HFF-Myc (cell line): ENCODE measurements at regions not wholly inside any gene's neighbourhood (a gene's known extent, or its start where the extent isn't known, plus 50 kb on each side); places are given as distances from the start of the nearest gene placed in this dataset.
"Not testable (repeated sequence)": the region's sequence is repeated elsewhere in the genome, so short reads cannot be mapped to it uniquely, and the experiment has no call there.

Experiments used
- DNase-seq: peaks from one replicate; pipeline ENCODE4 v3.0.0-alpha.2; 2011; ENCODE audit warnings: low read depth; ENCODE audit errors: extremely low read depth
- H3K4me3 ChIP-seq: replicated peaks from 2 replicates; pipeline ENCODE4 v1.5.1; 2011; ENCODE audit warnings: low read depth, mild to moderate bottlenecking, control low read depth, low read length
- CTCF ChIP-seq: IDR thresholded peaks from 2 replicates; pipeline ENCODE4 v1.5.1; 2012; ENCODE audit warnings: mild to moderate bottlenecking, low read depth, low read length, control low read depth; ENCODE audit errors: missing control alignments

- H3K4me3 ChIP-seq: no peak overlapping the region
- DNase-seq: no peak
- no peak for TF ChIP-seq CTCF
Observed at GRCh38 chr12:17060260-17060659, 454.3 kb upstream of the LMO3 start.

- no peak for TF ChIP-seq CTCF
- H3K4me3 ChIP-seq: no peak overlapping the region
- no peak for DNase-seq
Observed at GRCh38 chr12:17056546-17056945, 450.6 kb upstream of the LMO3 start.

- no peak for DNase-seq
- no peak overlapping the region for H3K4me3 ChIP-seq
- TF ChIP-seq CTCF: no peak
Observed at GRCh38 chr12:17038923-17039322, 433.0 kb upstream of the LMO3 start.

GRCh38 chr12:17035372-17035771 lies 429.4 kb upstream of the LMO3 start:
- DNase-seq: no peak
- no peak overlapping the region for H3K4me3 ChIP-seq
- no peak for TF ChIP-seq CTCF

- no peak for TF ChIP-seq CTCF
- no peak for DNase-seq
- H3K4me3 ChIP-seq: no peak overlapping the region
Observed at GRCh38 chr12:17030338-17030737, 424.4 kb upstream of the LMO3 start.

- no peak for DNase-seq
- no peak overlapping the region for H3K4me3 ChIP-seq
- no peak for TF ChIP-seq CTCF
Observed at GRCh38 chr12:17028348-17028747, 422.4 kb upstream of the LMO3 start.

- DNase-seq: not testable (repeated sequence)
Observed at GRCh38 chr12:17025424-17025823, 419.5 kb upstream of the LMO3 start.

More at GRCh38 chr12:17025424-17025823, 419.5 kb upstream of the LMO3 start:
- not testable (repeated sequence) for H3K4me3 ChIP-seq
